ENCODE measurements at regions not wholly inside any gene's neighbourhood (a gene's known extent, or its start where the extent isn't known, plus 50 kb on each side); places are given as distances from the start of the nearest gene placed in this dataset.

DNA sequence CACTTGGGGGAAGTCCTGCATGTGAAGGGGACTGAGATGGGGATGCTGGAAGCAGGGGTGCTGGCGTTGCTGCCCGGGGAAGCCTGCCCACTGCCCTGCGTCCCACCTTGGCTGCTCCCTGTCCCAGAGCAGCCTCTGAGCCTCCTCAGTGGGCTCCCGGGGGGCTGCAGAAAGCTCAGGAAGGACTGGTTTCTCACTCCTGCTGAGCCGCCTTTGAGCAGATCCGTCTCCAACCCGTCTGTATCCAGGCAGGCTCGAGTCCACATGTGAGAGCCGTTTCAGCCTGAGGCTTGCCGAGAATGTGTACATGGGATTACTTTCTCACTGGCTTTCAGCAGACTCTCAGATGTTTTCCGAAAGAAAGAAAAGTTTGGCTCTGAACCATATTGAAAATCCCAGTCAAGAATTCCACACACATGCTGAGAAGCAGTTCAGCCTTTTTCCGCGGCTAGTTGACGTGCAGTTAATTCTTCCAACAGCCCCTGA is 95.3 kb upstream of the COL5A1 start:
- no peak for TF ChIP-seq CTCF (IDR thresholded peaks at IDR 0.05)
- no peak for TF ChIP-seq POLR2A (IDR thresholded peaks at IDR 0.05)

Data from heart left ventricle (tissue), 13 donors.